PFSK-1 (cell line): ENCODE measurements at regions not wholly inside any gene's neighbourhood (a gene's known extent, or its start where the extent isn't known, plus 50 kb on each side); places are given as distances from the start of the nearest gene placed in this dataset.

Experiments
- FOXP2 ChIP-seq: optimal IDR thresholded peaks from 2 replicates; pipeline ENCODE3; 2011; ENCODE audit warnings: borderline replicate concordance, control low read depth, inconsistent platforms; ENCODE audit not compliant: insufficient read depth; ENCODE audit errors: extremely low read length, extremely low read depth
- POLR2AphosphoS5 ChIP-seq: IDR thresholded peaks from 2 replicates; pipeline ENCODE4 v1.6.1; 2012; ENCODE audit warnings: low read depth, mild to moderate bottlenecking, control low read depth, low read length, moderate library complexity
- SIN3A ChIP-seq: IDR thresholded peaks from 2 replicates; pipeline ENCODE4 v1.6.1; 2012; ENCODE audit warnings: mild to moderate bottlenecking, low read length, moderate library complexity, borderline replicate concordance; ENCODE audit not compliant: insufficient read depth
- TAF1 ChIP-seq: IDR thresholded peaks from 2 replicates; pipeline ENCODE4 v1.6.1; 2012; ENCODE audit warnings: low read length, control low read depth, borderline replicate concordance; ENCODE audit not compliant: insufficient read depth
- TF ChIP-seq, protein P1 (sequence below), 2 experiments: IDR thresholded peaks; 2 replicates each; pipeline versions ENCODE4 v1.6.1 to v1.8.0; 2011 to 2012; ENCODE audit warnings: low read depth in 2 of 2, low read length in 2 of 2, control low read depth in 1 of 2, inconsistent platforms in 1 of 2, mild to moderate bottlenecking in 1 of 2, moderate library complexity in 1 of 2; ENCODE audit not compliant: insufficient read depth in 1 of 2

- TF ChIP-seq FOXP2 (no peak), SIN3A (no peak), TAF1 (no peak), POLR2AphosphoS5 (no peak)
- TF ChIP-seq, protein P1, sequence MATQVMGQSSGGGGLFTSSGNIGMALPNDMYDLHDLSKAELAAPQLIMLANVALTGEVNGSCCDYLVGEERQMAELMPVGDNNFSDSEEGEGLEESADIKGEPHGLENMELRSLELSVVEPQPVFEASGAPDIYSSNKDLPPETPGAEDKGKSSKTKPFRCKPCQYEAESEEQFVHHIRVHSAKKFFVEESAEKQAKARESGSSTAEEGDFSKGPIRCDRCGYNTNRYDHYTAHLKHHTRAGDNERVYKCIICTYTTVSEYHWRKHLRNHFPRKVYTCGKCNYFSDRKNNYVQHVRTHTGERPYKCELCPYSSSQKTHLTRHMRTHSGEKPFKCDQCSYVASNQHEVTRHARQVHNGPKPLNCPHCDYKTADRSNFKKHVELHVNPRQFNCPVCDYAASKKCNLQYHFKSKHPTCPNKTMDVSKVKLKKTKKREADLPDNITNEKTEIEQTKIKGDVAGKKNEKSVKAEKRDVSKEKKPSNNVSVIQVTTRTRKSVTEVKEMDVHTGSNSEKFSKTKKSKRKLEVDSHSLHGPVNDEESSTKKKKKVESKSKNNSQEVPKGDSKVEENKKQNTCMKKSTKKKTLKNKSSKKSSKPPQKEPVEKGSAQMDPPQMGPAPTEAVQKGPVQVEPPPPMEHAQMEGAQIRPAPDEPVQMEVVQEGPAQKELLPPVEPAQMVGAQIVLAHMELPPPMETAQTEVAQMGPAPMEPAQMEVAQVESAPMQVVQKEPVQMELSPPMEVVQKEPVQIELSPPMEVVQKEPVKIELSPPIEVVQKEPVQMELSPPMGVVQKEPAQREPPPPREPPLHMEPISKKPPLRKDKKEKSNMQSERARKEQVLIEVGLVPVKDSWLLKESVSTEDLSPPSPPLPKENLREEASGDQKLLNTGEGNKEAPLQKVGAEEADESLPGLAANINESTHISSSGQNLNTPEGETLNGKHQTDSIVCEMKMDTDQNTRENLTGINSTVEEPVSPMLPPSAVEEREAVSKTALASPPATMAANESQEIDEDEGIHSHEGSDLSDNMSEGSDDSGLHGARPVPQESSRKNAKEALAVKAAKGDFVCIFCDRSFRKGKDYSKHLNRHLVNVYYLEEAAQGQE (IDR thresholded peaks at IDR 0.05; ENCODE audit: insufficient read depth in 1 of 2, low read depth in 2 of 2, low read length in 2 of 2) = no peak
Measured at GRCh38 chr5:125961150-125961549, 462.1 kb upstream of the GRAMD2B start.

DNA sequence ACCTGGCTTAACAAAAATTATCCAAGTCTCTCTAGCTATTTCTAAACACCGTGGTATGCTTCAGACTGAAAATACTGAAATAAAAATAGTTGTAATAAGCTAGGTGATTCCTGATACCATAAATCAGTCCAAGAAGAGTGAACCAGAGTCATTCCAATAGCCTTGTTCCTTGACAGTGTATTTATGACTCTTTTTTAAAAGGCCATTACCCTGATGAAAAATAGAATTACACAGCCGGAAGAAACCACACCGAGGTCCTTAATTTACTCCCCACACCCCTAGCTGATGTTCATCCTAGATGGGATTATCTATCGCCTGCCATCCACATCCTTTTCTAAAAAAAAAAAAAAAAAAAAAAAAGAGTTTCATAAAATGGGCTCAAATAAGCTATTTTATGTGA, 457.6 kb upstream of the GRAMD2B start:
- TF ChIP-seq, protein P1 (IDR thresholded peaks at IDR 0.05; ENCODE audit: insufficient read depth in 1 of 2, low read depth in 2 of 2, low read length in 2 of 2) = no peak
- TF ChIP-seq POLR2AphosphoS5 (no peak), FOXP2 (no peak), TAF1 (no peak), SIN3A (no peak)

DNA sequence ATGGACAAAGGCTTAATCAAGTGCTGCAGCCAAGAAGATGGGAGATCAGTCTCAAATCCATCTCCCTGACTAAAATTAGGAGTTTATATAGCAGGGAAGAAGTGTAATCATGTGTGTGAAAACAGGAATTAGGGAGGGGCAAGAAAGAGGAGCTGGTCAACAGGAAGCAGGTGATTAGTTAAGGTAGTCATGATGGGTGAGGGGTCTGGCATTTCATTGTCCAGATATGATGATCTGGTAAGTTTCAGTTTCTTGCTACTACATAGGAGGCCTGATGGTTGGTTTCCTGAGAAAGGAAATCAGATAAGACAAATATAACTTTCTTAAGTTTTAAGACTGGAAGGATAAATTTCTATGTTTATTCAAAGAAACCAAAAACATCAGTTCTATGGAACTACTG, 455.6 kb upstream of the GRAMD2B start:
- TF ChIP-seq, protein P1 (IDR thresholded peaks at IDR 0.05; ENCODE audit: insufficient read depth in 1 of 2, low read depth in 2 of 2, low read length in 2 of 2) = no peak
- TF ChIP-seq TAF1 (no peak), SIN3A (no peak), POLR2AphosphoS5 (no peak), FOXP2 (no peak)

DNA sequence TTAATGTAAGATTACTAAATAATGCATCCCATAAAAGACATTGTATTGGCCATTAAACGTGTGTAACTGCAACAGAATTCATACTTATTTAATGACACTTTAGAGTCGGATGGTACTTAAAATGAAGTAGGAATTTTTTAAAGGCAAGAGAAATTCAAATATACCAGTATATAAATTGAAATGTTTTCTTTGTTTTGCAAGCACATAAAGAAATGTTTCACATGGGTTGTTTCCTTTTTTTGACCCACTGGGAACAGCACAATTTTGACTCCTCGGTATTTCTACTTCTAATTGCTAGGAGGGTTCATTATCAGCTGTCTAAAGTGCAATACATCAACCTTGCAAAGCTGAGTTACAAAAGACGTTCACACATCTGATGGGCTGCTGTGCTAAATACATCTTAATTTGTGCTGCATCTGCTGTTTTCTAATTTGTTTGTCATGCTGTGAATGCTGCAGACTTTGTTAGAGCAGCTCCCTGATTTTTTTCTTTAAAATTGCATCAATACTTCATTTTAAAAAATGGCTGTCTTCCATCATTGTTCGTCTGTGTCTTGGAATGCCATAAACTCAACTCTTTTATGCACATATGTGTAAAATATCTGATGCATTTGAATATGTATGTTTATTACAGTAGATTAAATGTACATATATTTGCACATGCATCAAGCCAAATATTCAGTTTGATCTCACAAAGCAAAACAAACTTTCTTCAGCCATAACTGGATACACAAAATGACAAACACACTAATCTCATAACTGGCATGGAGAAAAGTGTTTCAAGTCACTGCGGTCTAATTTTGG, 454.0 kb upstream of the GRAMD2B start:
- no peak for TF ChIP-seq SIN3A
- TF ChIP-seq, protein P1 (IDR thresholded peaks at IDR 0.05; ENCODE audit: insufficient read depth in 1 of 2, low read depth in 2 of 2, low read length in 2 of 2) = no peak
- no peak for TF ChIP-seq POLR2AphosphoS5
- no peak for TF ChIP-seq FOXP2
- TF ChIP-seq TAF1 = no peak

GRCh38 chr5:125969814-125970171, 453.4 kb upstream of the GRAMD2B start:
- TF ChIP-seq SIN3A (no peak), TAF1 (no peak), FOXP2 (no peak), POLR2AphosphoS5 (no peak)
- TF ChIP-seq, protein P1 (IDR thresholded peaks at IDR 0.05; ENCODE audit: insufficient read depth in 1 of 2, low read depth in 2 of 2, low read length in 2 of 2) = no peak
